CD14-positive monocyte (primary cell): ENCODE measurements at regions not wholly inside any gene's neighbourhood (a gene's known extent, or its start where the extent isn't known, plus 50 kb on each side); places are given as distances from the start of the nearest gene placed in this dataset.

ENCODE experiments used
- DNase-seq, 3 donors: peaks; one replicate each; pipeline ENCODE4 v3.0.0-alpha.2; 2011 to 2022
- H2AFZ ChIP-seq: 2 replicates; pipeline ENCODE4 v1.6.0; 2012; ENCODE audit warnings: mild to moderate bottlenecking, low read depth, low read length, inconsistent platforms; ENCODE audit not compliant: insufficient read depth, poor library complexity, severe bottlenecking
- H3K27ac ChIP-seq, 2 donors: 1 replicate in 1 of 2; 2 replicates in 1 of 2; pipeline ENCODE4 v1.5.1; 2012 to 2013; ENCODE audit warnings: low read length in 2 of 2, control low read depth in 1 of 2, inconsistent platforms in 1 of 2, low read depth in 1 of 2, mild to moderate bottlenecking in 1 of 2
- H3K27me3 ChIP-seq, 2 donors: one replicate each; pipeline versions ENCODE4 v1.6.0 to v1.6.1; 2011 to 2013; ENCODE audit warnings: low read length in 2 of 2; ENCODE audit not compliant: control insufficient read depth in 2 of 2, insufficient read depth in 2 of 2
- H3K36me3 ChIP-seq, 2 donors: replicated peaks in 1 of 2; 1 replicate in 1 of 2; 2 replicates in 1 of 2; pipeline versions ENCODE4 v1.5.1 to v1.6.1; 2012 to 2013; ENCODE audit warnings: low read length in 2 of 2, control low read depth in 1 of 2, inconsistent platforms in 1 of 2, mild to moderate bottlenecking in 1 of 2; ENCODE audit not compliant: insufficient read depth in 2 of 2, control insufficient read depth in 1 of 2
- H3K4me1 ChIP-seq, 2 donors: 1 replicate in 1 of 2; 2 replicates in 1 of 2; pipeline versions ENCODE4 v1.5.1 to v1.6.1; 2012 to 2013; ENCODE audit warnings: low read length in 2 of 2, control low read depth in 1 of 2, inconsistent platforms in 1 of 2, mild to moderate bottlenecking in 1 of 2, moderate library complexity in 1 of 2; ENCODE audit not compliant: insufficient read depth in 2 of 2, control insufficient read depth in 1 of 2
- H3K4me2 ChIP-seq: replicated peaks from 2 replicates; pipeline ENCODE3; 2012; ENCODE audit warnings: low read length, moderate library complexity, mild to moderate bottlenecking; ENCODE audit not compliant: poor library complexity, severe bottlenecking; ENCODE audit errors: extremely low read depth
- H3K4me3 ChIP-seq, 3 experiments: fragments of 200-600 bp in 1 of 3; sonication (generic) in 1 of 3; replicated peaks in 1 of 3; 1 replicate in 2 of 3; 2 replicates in 1 of 3; pipeline ENCODE4 v1.5.1; 2011 to 2013; ENCODE audit warnings: low read length in 3 of 3, mild to moderate bottlenecking in 3 of 3, control low read depth in 2 of 3, low read depth in 2 of 3, inconsistent platforms in 1 of 3, moderate library complexity in 1 of 3
- H3K79me2 ChIP-seq: 2 replicates; pipeline ENCODE4 v1.6.0; 2012; ENCODE audit warnings: mild to moderate bottlenecking, control low read depth, inconsistent platforms, low read length, moderate library complexity; ENCODE audit not compliant: insufficient read depth
- H3K9ac ChIP-seq: 2 replicates; pipeline ENCODE4 v1.6.0; 2017; ENCODE audit warnings: low read length, mild to moderate bottlenecking; ENCODE audit not compliant: insufficient read depth, poor library complexity, severe bottlenecking
- H3K9me3 ChIP-seq, 2 donors: replicated peaks in 1 of 2; 1 replicate in 1 of 2; 2 replicates in 1 of 2; pipeline versions ENCODE4 v1.5.1 to v1.6.1; 2012 to 2013; ENCODE audit warnings: low read length in 2 of 2, control low read depth in 1 of 2; ENCODE audit not compliant: control insufficient read depth in 1 of 2, insufficient read depth in 1 of 2
- H4K20me1 ChIP-seq: 2 replicates; pipeline ENCODE4 v1.6.0; 2012; ENCODE audit warnings: mild to moderate bottlenecking, low read length, control low read depth, moderate library complexity; ENCODE audit not compliant: insufficient read depth
- H3K27ac Mint-ChIP-seq, 7 donors: one replicate each; pipeline ENCODE4 v1.8.0; 2020; ENCODE audit warnings: mild to moderate bottlenecking in 7 of 7, mixed read lengths in 7 of 7, moderate library complexity in 6 of 7, inconsistent platforms in 2 of 7
- H3K27me3 Mint-ChIP-seq, 3 donors: one replicate each; pipeline ENCODE4 v1.8.0; 2021 to 2022; ENCODE audit warnings: low read depth in 3 of 3, mild to moderate bottlenecking in 3 of 3, mixed read lengths in 3 of 3, moderate library complexity in 3 of 3, inconsistent platforms in 1 of 3
- H3K36me3 Mint-ChIP-seq, 2 donors: one replicate each; pipeline ENCODE4 v1.8.0; 2020; ENCODE audit warnings: mixed read lengths in 2 of 2, inconsistent platforms in 1 of 2, mild to moderate bottlenecking in 1 of 2
- H3K4me1 Mint-ChIP-seq: one replicate; pipeline ENCODE4 v1.8.0; 2020; ENCODE audit warnings: mild to moderate bottlenecking, mixed read lengths
- H3K4me3 Mint-ChIP-seq, 2 donors: one replicate each; pipeline ENCODE4 v1.8.0; 2020; ENCODE audit warnings: mild to moderate bottlenecking in 2 of 2, mixed read lengths in 2 of 2, moderate library complexity in 1 of 2
- H3K9me3 Mint-ChIP-seq, 7 donors: one replicate each; pipeline ENCODE4 v1.8.0; 2020 to 2022; ENCODE audit warnings: mixed read lengths in 7 of 7, mild to moderate bottlenecking in 6 of 7, moderate library complexity in 6 of 7, inconsistent platforms in 2 of 7
- CTCF ChIP-seq: fragments of 200-600 bp; IDR thresholded peaks from one replicate; pipeline ENCODE4 v1.8.0; 2022; ENCODE audit warnings: antibody characterized with exemption, mild to moderate bottlenecking
- WGBS: methylation state at CpG from one replicate; pipeline ENCODE4 v1.1.5; 2013; ENCODE audit warnings: missing lambda C conversion rate; ENCODE audit not compliant: insufficient coverage; 5-methylcytosine and 5-hydroxymethylcytosine counted together
- intact Hi-C, 2 donors: fragments of 100-400 bp; cut with micrococcal nuclease; formaldehyde crosslinking; loops; one replicate each; pipeline versions ENCODE4 v1.15.0 to v1.15.1; 2023

- no peak overlapping the region for H3K9ac ChIP-seq
- Mint-ChIP-seq H3K4me3 (no peak overlapping the region), H3K36me3 (peaks cover 0 to 3% of the 10 kb centered on the region in 2 donors), H3K27me3 (no peaks in the 10 kb centered on the region), H3K4me1 (peaks cover 5% of the 10 kb centered on the region), H3K27ac (no peak overlapping the region), H3K9me3 (peaks cover 12 to 40% (median 28%) of the 10 kb centered on the region in 7 donors)
- peaks cover 0 to 13% of the 10 kb centered on the region in 2 donors for H3K9me3 ChIP-seq
- TF ChIP-seq CTCF, result no peak
- no peak overlapping the region for H3K4me2 ChIP-seq
- H3K4me3 ChIP-seq, result no peak overlapping the region
- H3K36me3 ChIP-seq, result no peaks in the 10 kb centered on the region
- H3K27ac ChIP-seq, result no peak overlapping the region
- intact Hi-C loops, result no loop called here
- no peak for DNase-seq
- no peak overlapping the region for H2AFZ ChIP-seq
- no peaks in the 10 kb centered on the region for H3K79me2 ChIP-seq
- no peaks in the 10 kb centered on the region for H4K20me1 ChIP-seq
- H3K4me1 ChIP-seq, result no peaks in the 10 kb centered on the region
- no peaks in the 10 kb centered on the region for H3K27me3 ChIP-seq
- 32% methylated on average over 6 of the region's 6 CpGs for WGBS
These were observed 59.8 kb upstream of the RFX3 start for GRCh38 chr9:3585606-3586005.

- H3K4me3 ChIP-seq, result no peak overlapping the region
- peaks cover 0 to 12% of the 10 kb centered on the region in 2 donors for H3K9me3 ChIP-seq
- DNase-seq, result peak; percentile 51 to 83 (median 64)
- Mint-ChIP-seq H3K4me3 (no peak overlapping the region), H3K36me3 (peaks cover 0 to 15% of the 10 kb centered on the region in 2 donors), H3K27me3 (peaks cover 0 to 2% (median 0%) of the 10 kb centered on the region in 3 donors), H3K9me3 (peaks cover 9 to 29% (median 21%) of the 10 kb centered on the region in 7 donors), H3K27ac (peak overlapping the region in 4 of 7 donors; percentile 52 to 73 (median 60)), H3K4me1 (peaks cover 20% of the 10 kb centered on the region)
- intact Hi-C loops, result no loop called here
- H4K20me1 ChIP-seq, result no peaks in the 10 kb centered on the region
- H3K9ac ChIP-seq, result no peak overlapping the region
- H3K79me2 ChIP-seq, result no peaks in the 10 kb centered on the region
- no peaks in the 10 kb centered on the region for H3K27me3 ChIP-seq
- TF ChIP-seq CTCF, result no peak
- peaks cover 18 to 32% of the 10 kb centered on the region in 2 donors for H3K4me1 ChIP-seq
- no peak overlapping the region for H2AFZ ChIP-seq
- no peak overlapping the region for H3K4me2 ChIP-seq
- no peak overlapping the region for H3K27ac ChIP-seq
- no CpG with 5 or more reads among the region's 2 CpGs for WGBS
- no peaks in the 10 kb centered on the region for H3K36me3 ChIP-seq
These were observed 53.0 kb upstream of the RFX3 start for GRCh38 chr9:3578786-3579185.
